ENCODE measurements at regions not wholly inside any gene's neighbourhood (a gene's known extent, or its start where the extent isn't known, plus 50 kb on each side); places are given as distances from the start of the nearest gene placed in this dataset.
A peak's percentile ranks its signal among the peaks of the same experiment; 100 is the strongest.

DNA sequence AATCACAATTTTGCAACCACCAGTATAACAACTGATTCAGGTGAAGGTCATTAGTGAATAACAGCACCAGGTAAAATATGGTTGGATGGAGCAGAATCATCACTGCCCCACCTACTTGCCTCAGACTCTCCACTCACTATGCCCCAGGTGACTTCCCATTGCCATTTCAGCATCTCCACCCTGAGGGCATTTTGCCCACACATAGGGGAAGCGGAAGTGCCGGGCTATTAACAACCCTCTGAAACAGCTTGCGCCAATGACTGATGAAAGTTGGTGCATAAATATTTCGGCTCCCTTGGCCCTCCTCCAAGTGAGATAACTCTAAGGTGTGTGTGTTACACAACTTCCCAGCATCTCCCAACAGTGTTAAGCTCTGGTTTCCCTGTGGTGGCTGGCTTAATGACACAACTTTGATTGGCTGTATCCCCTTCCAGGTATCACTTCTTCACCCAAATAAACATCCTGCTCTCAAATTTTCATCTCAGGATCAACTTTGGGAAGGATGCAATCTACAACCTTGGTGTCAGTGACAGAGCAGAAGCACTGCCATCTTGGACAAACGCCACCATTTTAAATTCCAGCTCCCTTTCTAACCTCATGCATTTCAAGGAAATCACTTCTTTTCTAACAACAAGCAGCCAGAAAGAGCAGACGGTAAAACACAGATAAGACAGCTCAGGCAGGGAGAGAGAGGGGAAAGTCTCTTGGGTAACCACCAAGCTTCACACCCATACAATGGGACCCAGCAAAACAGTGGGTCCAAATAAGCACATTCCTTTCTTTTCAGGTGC lies 73.6 kb upstream of the PPP2R5C start (continued):
- TF ChIP-seq RAD21 (CRISPR knock-in tag; conservative IDR thresholded peaks at IDR 0.05 in 1 of 2, IDR thresholded peaks at IDR 0.05 in 1 of 2) (no peak), TCF7L2 (IDR thresholded peaks at IDR 0.05; ENCODE audit: low read depth, low read length) (no peak), SRSF9 (IDR thresholded peaks at IDR 0.05; ENCODE audit: borderline replicate concordance, low read depth, low read length) (no peak), FOXK1 (CRISPR knock-in tag; IDR thresholded peaks at IDR 0.05; ENCODE audit: borderline replicate concordance) (no peak), BHLHE40 (IDR thresholded peaks at IDR 0.05; ENCODE audit: low read length) (no peak), CC2D1A (IDR thresholded peaks at IDR 0.05) (no peak), ZNF699 (CRISPR knock-in tag; IDR thresholded peaks at IDR 0.05; ENCODE audit: insufficient replicate concordance) (peak; percentile 60), ZNF197 (CRISPR knock-in tag; IDR thresholded peaks at IDR 0.05; ENCODE audit: low read depth) (0 out of 2 replicates have a peak, but pooled peaks have one; percentile 42), CTCFL (IDR thresholded peaks at IDR 0.05; ENCODE audit: borderline replicate concordance, insufficient read depth, low read depth, low read length, poor library complexity, severe bottlenecking) (no peak), ZNF507 (tag; conservative IDR thresholded peaks at IDR 0.05) (no peak), RCOR1 (IDR thresholded peaks at IDR 0.05; ENCODE audit: borderline replicate concordance in 1 of 2, low read depth in 2 of 2, low read length in 2 of 2) (peak in 1 of 2 experiments; percentile 54; a peak in 1 of 4 replicates), ARNT (IDR thresholded peaks at IDR 0.05) (no peak), NR2C2 (CRISPR knock-in tag; IDR thresholded peaks at IDR 0.05) (no peak), NR2C2 (tag; IDR thresholded peaks at IDR 0.05) (no peak), CEBPG (CRISPR knock-in tag; IDR thresholded peaks at IDR 0.05) (no peak), CEBPG (tag; conservative IDR thresholded peaks at IDR 0.05 in 1 of 2, IDR thresholded peaks at IDR 0.05 in 1 of 2) (no peak), ATF7 (IDR thresholded peaks at IDR 0.05) (no peak), CGGBP1 (CRISPR knock-in tag; IDR thresholded peaks at IDR 0.05) (no peak), ZNF764 (CRISPR knock-in tag; IDR thresholded peaks at IDR 0.05; ENCODE audit: low read depth) (no peak), RBBP5 (IDR thresholded peaks at IDR 0.05; ENCODE audit: borderline replicate concordance, insufficient read depth, low read length, poor library complexity, severe bottlenecking) (no peak), SRSF3 (IDR thresholded peaks at IDR 0.05; ENCODE audit: insufficient read depth, low read length) (no peak)
- TF ChIP-seq, protein P1, sequence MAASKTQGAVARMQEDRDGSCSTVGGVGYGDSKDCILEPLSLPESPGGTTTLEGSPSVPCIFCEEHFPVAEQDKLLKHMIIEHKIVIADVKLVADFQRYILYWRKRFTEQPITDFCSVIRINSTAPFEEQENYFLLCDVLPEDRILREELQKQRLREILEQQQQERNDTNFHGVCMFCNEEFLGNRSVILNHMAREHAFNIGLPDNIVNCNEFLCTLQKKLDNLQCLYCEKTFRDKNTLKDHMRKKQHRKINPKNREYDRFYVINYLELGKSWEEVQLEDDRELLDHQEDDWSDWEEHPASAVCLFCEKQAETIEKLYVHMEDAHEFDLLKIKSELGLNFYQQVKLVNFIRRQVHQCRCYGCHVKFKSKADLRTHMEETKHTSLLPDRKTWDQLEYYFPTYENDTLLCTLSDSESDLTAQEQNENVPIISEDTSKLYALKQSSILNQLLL (CRISPR knock-in tag; IDR thresholded peaks at IDR 0.05; ENCODE audit: borderline replicate concordance) = no peak
- TF ChIP-seq, protein P2, sequence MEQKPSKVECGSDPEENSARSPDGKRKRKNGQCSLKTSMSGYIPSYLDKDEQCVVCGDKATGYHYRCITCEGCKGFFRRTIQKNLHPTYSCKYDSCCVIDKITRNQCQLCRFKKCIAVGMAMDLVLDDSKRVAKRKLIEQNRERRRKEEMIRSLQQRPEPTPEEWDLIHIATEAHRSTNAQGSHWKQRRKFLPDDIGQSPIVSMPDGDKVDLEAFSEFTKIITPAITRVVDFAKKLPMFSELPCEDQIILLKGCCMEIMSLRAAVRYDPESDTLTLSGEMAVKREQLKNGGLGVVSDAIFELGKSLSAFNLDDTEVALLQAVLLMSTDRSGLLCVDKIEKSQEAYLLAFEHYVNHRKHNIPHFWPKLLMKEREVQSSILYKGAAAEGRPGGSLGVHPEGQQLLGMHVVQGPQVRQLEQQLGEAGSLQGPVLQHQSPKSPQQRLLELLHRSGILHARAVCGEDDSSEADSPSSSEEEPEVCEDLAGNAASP (IDR thresholded peaks at IDR 0.05) = no peak

All from K562 (cell line).